SK-N-SH (cell line): ENCODE measurements at regions not wholly inside any gene's neighbourhood (a gene's known extent, or its start where the extent isn't known, plus 50 kb on each side); places are given as distances from the start of the nearest gene placed in this dataset.

Experiments
- CHD2 ChIP-seq: fragments of 150-350 bp; IDR thresholded peaks from 2 replicates; pipeline ENCODE4 v1.6.1; 2018; ENCODE audit warnings: low read length; ENCODE audit not compliant: partially characterized antibody
- EP300 ChIP-seq, 2 experiments: IDR thresholded peaks; 2 replicates each; pipeline versions ENCODE4 v1.4.0 to v1.6.1; 2012; ENCODE audit warnings: borderline replicate concordance in 1 of 2, low read depth in 1 of 2, low read length in 1 of 2
- NFIC ChIP-seq: IDR thresholded peaks from 2 replicates; pipeline ENCODE4 v1.4.0; 2012; ENCODE audit warnings: borderline replicate concordance
- POLR2AphosphoS5 ChIP-seq: IDR thresholded peaks from 2 replicates; pipeline ENCODE4 v1.6.1; 2012; ENCODE audit warnings: low read depth, low read length
- RAD21 ChIP-seq: IDR thresholded peaks from 2 replicates; pipeline ENCODE4 v1.6.1; 2012; ENCODE audit warnings: mild to moderate bottlenecking, low read length
- RXRA ChIP-seq: IDR thresholded peaks from 2 replicates; pipeline ENCODE4 v1.4.0; 2012; ENCODE audit warnings: low read depth, mild to moderate bottlenecking, borderline replicate concordance
- TAF1 ChIP-seq: IDR thresholded peaks from 2 replicates; pipeline ENCODE4 v1.6.1; 2012; ENCODE audit warnings: low read depth, mild to moderate bottlenecking, low read length, moderate library complexity, borderline replicate concordance
- TCF12 ChIP-seq: IDR thresholded peaks from 2 replicates; pipeline ENCODE4 v1.4.0; 2012
- YY1 ChIP-seq: IDR thresholded peaks from 2 replicates; pipeline ENCODE4 v1.4.0; 2012; ENCODE audit warnings: low read depth, mild to moderate bottlenecking
- TF ChIP-seq, protein P1 (sequence below): fragments of 200-600 bp; sonication (generic); IDR thresholded peaks from 2 replicates; pipeline ENCODE4 v1.6.1; 2017; ENCODE audit warnings: antibody characterized with exemption, mild to moderate bottlenecking, moderate library complexity
- TF ChIP-seq, protein P2 (sequence below): fragments of 150-350 bp; IDR thresholded peaks from 2 replicates; pipeline ENCODE4 v1.6.1; 2017; ENCODE audit warnings: antibody characterized with exemption, low read length, low read depth, borderline replicate concordance

GRCh38 chr4:152240232-152240631, 295.7 kb downstream of the FBXW7 start:
- TF ChIP-seq NFIC, result no peak
- TF ChIP-seq TCF12, result no peak
- TF ChIP-seq RAD21, result no peak
- TF ChIP-seq TAF1, result no peak
- TF ChIP-seq YY1, result no peak
- no peak for TF ChIP-seq EP300 (IDR thresholded peaks at IDR 0.05; ENCODE audit: borderline replicate concordance in 1 of 2, low read depth in 1 of 2, low read length in 1 of 2)
- no peak for TF ChIP-seq RXRA
- no peak for TF ChIP-seq CHD2
- TF ChIP-seq, protein P1, sequence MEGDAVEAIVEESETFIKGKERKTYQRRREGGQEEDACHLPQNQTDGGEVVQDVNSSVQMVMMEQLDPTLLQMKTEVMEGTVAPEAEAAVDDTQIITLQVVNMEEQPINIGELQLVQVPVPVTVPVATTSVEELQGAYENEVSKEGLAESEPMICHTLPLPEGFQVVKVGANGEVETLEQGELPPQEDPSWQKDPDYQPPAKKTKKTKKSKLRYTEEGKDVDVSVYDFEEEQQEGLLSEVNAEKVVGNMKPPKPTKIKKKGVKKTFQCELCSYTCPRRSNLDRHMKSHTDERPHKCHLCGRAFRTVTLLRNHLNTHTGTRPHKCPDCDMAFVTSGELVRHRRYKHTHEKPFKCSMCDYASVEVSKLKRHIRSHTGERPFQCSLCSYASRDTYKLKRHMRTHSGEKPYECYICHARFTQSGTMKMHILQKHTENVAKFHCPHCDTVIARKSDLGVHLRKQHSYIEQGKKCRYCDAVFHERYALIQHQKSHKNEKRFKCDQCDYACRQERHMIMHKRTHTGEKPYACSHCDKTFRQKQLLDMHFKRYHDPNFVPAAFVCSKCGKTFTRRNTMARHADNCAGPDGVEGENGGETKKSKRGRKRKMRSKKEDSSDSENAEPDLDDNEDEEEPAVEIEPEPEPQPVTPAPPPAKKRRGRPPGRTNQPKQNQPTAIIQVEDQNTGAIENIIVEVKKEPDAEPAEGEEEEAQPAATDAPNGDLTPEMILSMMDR, result no peak
- TF ChIP-seq, protein P2, sequence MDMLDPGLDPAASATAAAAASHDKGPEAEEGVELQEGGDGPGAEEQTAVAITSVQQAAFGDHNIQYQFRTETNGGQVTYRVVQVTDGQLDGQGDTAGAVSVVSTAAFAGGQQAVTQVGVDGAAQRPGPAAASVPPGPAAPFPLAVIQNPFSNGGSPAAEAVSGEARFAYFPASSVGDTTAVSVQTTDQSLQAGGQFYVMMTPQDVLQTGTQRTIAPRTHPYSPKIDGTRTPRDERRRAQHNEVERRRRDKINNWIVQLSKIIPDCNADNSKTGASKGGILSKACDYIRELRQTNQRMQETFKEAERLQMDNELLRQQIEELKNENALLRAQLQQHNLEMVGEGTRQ, result no peak
- TF ChIP-seq POLR2AphosphoS5, result no peak
